Activated T-helper 17 cell treated with anti-CD3 and anti-CD28 coated beads, Interleukin-2, amount 50 U/mL, for 72 hours (primary cell): ENCODE measurements at regions not wholly inside any gene's neighbourhood (a gene's known extent, or its start where the extent isn't known, plus 50 kb on each side); places are given as distances from the start of the nearest gene placed in this dataset.
"Not testable (repeated sequence)": the region's sequence is repeated elsewhere in the genome, so short reads cannot be mapped to it uniquely, and the experiment has no call there.

Experiments used
- ATAC-seq: fragments of 150-1000 bp; cut with Tn5 transposase; replicated peaks from 2 replicates; pipeline ENCODE4 v1.10.0; 2021; ENCODE audit warnings: mild to moderate bottlenecking, moderate library complexity
- H3K27ac Mint-ChIP-seq: one replicate; pipeline ENCODE4 v1.8.0; 2022; ENCODE audit warnings: mixed read lengths
- H3K27me3 Mint-ChIP-seq: one replicate; pipeline ENCODE4 v1.8.0; 2022; ENCODE audit warnings: mixed read lengths
- H3K36me3 Mint-ChIP-seq: one replicate; pipeline ENCODE4 v1.8.0; 2022; ENCODE audit warnings: low read depth, mild to moderate bottlenecking, mixed read lengths
- H3K4me1 Mint-ChIP-seq: one replicate; pipeline ENCODE4 v1.8.0; 2022; ENCODE audit warnings: mixed read lengths
- H3K4me3 Mint-ChIP-seq: one replicate; pipeline ENCODE4 v1.8.0; 2022; ENCODE audit warnings: mild to moderate bottlenecking, mixed read lengths
- H3K9me3 Mint-ChIP-seq: one replicate; pipeline ENCODE4 v1.8.0; 2022; ENCODE audit warnings: mixed read lengths

DNA sequence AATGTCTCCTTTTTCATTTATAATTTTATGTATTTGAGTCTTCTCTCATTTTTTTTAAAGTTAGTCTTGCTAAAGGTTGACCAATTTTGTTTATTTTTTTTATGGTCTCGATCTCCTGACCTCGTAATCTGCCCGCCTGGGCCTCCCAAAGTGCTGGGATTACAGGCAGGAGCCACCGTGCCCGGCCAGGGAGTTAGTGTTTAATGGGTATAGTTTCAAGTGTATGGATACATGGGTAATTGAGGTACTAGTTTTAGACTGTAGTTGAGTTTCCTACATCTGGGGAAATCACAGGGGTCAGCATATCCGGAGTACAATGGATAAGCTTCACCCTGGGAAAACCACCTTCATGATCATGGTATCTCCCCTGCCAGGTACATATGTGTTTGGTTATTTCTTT lies 267.3 kb upstream of the KCND2 start:
- H3K27me3 Mint-ChIP-seq: no peaks in the 10 kb centered on the region
- H3K4me3 Mint-ChIP-seq: no peak overlapping the region
- no peaks in the 10 kb centered on the region for H3K36me3 Mint-ChIP-seq
- no peak overlapping the region for H3K27ac Mint-ChIP-seq
- no peaks in the 10 kb centered on the region for H3K4me1 Mint-ChIP-seq
- peaks cover 20% of the 10 kb centered on the region for H3K9me3 Mint-ChIP-seq
- ATAC-seq: no peak

- H3K4me1 Mint-ChIP-seq, H3K27me3 Mint-ChIP-seq, ATAC-seq, H3K36me3 Mint-ChIP-seq, H3K27ac Mint-ChIP-seq, H3K4me3 Mint-ChIP-seq: not testable (repeated sequence)
- peaks cover 15% of the 10 kb centered on the region for H3K9me3 Mint-ChIP-seq
Observed at GRCh38 chr7:120014301-120014700, 258.7 kb upstream of the KCND2 start.

GRCh38 chr7:120014925-120015465 lies 258.0 kb upstream of the KCND2 start:
- no peaks in the 10 kb centered on the region for H3K27me3 Mint-ChIP-seq
- H3K36me3 Mint-ChIP-seq: no peaks in the 10 kb centered on the region
- no peak for ATAC-seq
- no peak overlapping the region for H3K4me3 Mint-ChIP-seq
- no peaks in the 10 kb centered on the region for H3K4me1 Mint-ChIP-seq
- peaks cover 11% of the 10 kb centered on the region for H3K9me3 Mint-ChIP-seq
- no peak overlapping the region for H3K27ac Mint-ChIP-seq

GRCh38 chr7:120021085-120021484 lies 251.9 kb upstream of the KCND2 start:
- H3K27ac Mint-ChIP-seq: no peak overlapping the region
- no peaks in the 10 kb centered on the region for H3K9me3 Mint-ChIP-seq
- no peaks in the 10 kb centered on the region for H3K4me1 Mint-ChIP-seq
- ATAC-seq: no peak
- H3K36me3 Mint-ChIP-seq: no peaks in the 10 kb centered on the region
- H3K4me3 Mint-ChIP-seq: no peak overlapping the region
- H3K27me3 Mint-ChIP-seq: no peaks in the 10 kb centered on the region

DNA sequence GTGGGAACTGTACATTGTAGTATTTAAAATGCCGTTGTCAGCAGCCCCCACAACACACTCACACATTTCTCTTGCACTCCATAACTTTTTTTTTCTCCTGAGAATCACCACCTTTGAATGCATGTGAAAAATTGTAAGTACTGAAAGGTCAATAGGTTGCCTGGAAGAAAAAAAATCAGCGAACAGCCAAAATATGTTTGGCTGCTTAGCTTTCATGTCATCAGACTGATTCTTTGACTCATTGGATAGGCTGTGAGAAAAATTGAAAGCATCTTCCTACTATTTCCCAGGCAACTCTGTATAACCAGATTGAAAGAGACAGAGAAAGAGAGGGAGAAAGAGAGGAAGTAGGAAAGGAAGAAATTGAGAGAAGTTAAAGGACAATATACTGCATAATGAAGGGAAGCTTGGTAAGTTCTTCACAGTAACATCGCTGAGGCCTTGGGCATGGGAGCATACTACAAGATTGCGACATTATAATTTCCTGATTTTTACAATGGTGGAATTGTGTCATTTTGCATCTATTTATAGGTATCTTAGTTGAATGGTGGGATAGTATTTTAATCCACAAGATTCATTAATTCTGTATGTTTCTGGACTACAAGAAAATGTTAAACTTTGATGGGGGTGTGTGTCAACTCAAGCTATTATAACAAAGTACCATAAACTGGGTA lies 249.3 kb upstream of the KCND2 start:
- Mint-ChIP-seq H3K4me3 (no peak overlapping the region), H3K36me3 (no peaks in the 10 kb centered on the region), H3K9me3 (no peaks in the 10 kb centered on the region), H3K4me1 (no peaks in the 10 kb centered on the region), H3K27ac (no peak overlapping the region), H3K27me3 (no peaks in the 10 kb centered on the region)
- no peak for ATAC-seq

GRCh38 chr7:120028636-120029035 lies 244.3 kb upstream of the KCND2 start:
- Mint-ChIP-seq H3K4me1 (no peaks in the 10 kb centered on the region), H3K9me3 (no peaks in the 10 kb centered on the region), H3K4me3 (no peak overlapping the region), H3K27ac (no peak overlapping the region), H3K27me3 (no peaks in the 10 kb centered on the region), H3K36me3 (no peaks in the 10 kb centered on the region)
- no peak for ATAC-seq

DNA sequence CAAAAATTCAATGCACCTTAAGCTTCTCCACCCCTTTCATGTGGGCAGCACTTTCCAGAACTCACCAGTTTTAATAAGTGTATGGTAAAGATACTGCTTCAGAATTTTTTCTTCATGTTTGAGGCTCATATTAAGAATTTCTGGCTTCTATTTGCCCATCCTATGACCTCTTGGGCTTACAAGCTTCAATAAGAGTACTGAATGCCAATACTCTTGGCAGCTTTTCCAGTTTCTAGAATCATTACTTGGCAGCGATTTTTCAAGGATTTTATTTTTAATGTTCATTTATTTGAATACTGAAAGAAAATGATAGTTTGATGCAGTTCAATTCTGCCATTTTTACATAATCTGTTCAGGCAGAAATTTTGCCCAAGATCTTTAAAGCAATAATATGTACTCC lies 242.1 kb upstream of the KCND2 start:
- Mint-ChIP-seq H3K9me3 (peaks cover 4% of the 10 kb centered on the region), H3K27ac (no peak overlapping the region), H3K36me3 (no peaks in the 10 kb centered on the region), H3K4me3 (no peak overlapping the region), H3K4me1 (no peaks in the 10 kb centered on the region), H3K27me3 (no peaks in the 10 kb centered on the region)
- no peak for ATAC-seq

GRCh38 chr7:120033114-120033513 lies 239.9 kb upstream of the KCND2 start:
- Mint-ChIP-seq H3K27me3 (no peaks in the 10 kb centered on the region), H3K4me3 (no peak overlapping the region), H3K4me1 (no peaks in the 10 kb centered on the region), H3K27ac (no peak overlapping the region), H3K36me3 (no peaks in the 10 kb centered on the region), H3K9me3 (peaks cover 16% of the 10 kb centered on the region)
- ATAC-seq: no peak

DNA sequence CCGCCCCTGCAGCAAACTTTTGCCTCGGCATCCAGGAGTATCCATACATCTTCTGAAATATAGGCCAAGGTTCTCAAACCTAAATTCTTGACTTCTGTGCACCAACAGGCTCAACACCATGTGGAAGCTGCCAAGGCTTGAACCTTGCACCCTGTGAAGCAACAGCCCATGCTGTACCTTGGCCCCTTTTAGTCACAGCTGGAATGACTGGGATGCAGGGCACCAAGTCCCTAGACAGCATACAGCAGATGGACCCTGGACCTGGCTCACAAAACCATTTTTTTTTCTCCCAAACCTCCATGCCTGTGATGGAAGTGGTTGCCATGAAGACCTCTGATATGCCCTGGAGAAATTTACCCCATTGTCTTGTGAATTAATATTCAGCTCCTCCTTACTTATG lies 233.8 kb upstream of the KCND2 start:
- Mint-ChIP-seq H3K9me3 (peaks cover 31% of the 10 kb centered on the region), H3K27me3 (no peaks in the 10 kb centered on the region), H3K4me3 (no peak overlapping the region), H3K4me1 (no peaks in the 10 kb centered on the region), H3K27ac (no peak overlapping the region), H3K36me3 (no peaks in the 10 kb centered on the region)
- no peak for ATAC-seq

- no peak for ATAC-seq
- Mint-ChIP-seq H3K4me1 (no peaks in the 10 kb centered on the region), H3K36me3 (no peaks in the 10 kb centered on the region), H3K9me3 (peaks cover 25% of the 10 kb centered on the region), H3K27ac (no peak overlapping the region), H3K4me3 (no peak overlapping the region), H3K27me3 (no peaks in the 10 kb centered on the region)
Observed at GRCh38 chr7:120041798-120042197, 231.2 kb upstream of the KCND2 start.

DNA sequence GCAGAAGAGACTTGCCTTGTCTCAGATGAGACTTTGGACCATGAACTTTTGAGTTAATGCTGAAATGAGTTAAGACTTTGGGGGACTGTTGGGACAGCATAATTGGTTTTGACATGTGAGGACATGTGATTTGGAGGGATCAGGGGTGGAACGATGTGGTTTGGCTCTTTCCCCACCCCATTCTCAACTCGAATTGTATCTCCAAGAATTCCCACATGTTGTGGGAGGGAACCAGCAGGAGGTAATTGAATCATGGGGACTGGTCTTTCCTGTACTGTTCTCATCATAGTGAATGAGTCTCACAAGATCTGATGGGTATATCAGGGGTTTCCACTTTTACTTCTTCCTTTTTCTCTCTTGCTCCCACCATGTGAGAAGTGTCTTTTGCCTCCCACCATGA lies 229.7 kb upstream of the KCND2 start:
- Mint-ChIP-seq H3K27me3 (no peaks in the 10 kb centered on the region), H3K4me3 (no peak overlapping the region), H3K27ac (no peak overlapping the region), H3K9me3 (peaks cover 14% of the 10 kb centered on the region), H3K4me1 (no peaks in the 10 kb centered on the region), H3K36me3 (no peaks in the 10 kb centered on the region)
- ATAC-seq: no peak

DNA sequence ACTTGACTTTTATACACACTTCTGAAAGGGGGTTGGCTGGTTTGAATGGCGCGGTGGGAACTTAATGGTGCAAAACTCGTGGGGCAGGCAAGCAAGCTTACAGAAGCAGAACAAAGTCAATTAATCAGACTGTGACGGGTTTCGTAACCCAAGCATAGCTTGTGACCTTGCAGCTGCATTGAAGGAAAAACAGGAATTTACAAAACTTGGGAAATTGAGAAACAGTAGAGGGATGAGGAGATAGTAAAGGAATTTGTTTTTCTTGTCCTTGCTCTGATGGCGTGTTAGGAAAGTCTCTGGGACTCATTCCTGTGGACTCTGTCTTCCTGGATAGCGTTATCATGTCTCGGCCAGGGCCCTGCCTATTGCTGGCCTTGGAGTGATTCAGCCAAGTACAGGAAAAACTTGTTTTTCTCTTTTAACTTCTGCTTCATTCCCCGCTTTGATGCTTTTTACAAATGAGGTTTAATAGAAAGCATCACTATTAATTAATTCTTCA lies 220.0 kb upstream of the KCND2 start:
- Mint-ChIP-seq H3K4me3 (no peak overlapping the region), H3K27ac (no peak overlapping the region), H3K36me3 (no peaks in the 10 kb centered on the region), H3K9me3 (peaks cover 3% of the 10 kb centered on the region), H3K27me3 (no peaks in the 10 kb centered on the region), H3K4me1 (no peaks in the 10 kb centered on the region)
- ATAC-seq: no peak

- no peaks in the 10 kb centered on the region for H3K36me3 Mint-ChIP-seq
- no peak for ATAC-seq
- no peaks in the 10 kb centered on the region for H3K27me3 Mint-ChIP-seq
- no peak overlapping the region for H3K27ac Mint-ChIP-seq
- H3K4me1 Mint-ChIP-seq: no peaks in the 10 kb centered on the region
- H3K4me3 Mint-ChIP-seq: no peak overlapping the region
- peaks cover 3% of the 10 kb centered on the region for H3K9me3 Mint-ChIP-seq
Observed at GRCh38 chr7:120053390-120053961, 219.5 kb upstream of the KCND2 start.

GRCh38 chr7:120054376-120055100 lies 218.4 kb upstream of the KCND2 start:
- no peaks in the 10 kb centered on the region for H3K4me1 Mint-ChIP-seq
- H3K36me3 Mint-ChIP-seq: no peaks in the 10 kb centered on the region
- no peak overlapping the region for H3K27ac Mint-ChIP-seq
- ATAC-seq: no peak
- H3K9me3 Mint-ChIP-seq: peaks cover 8% of the 10 kb centered on the region
- no peaks in the 10 kb centered on the region for H3K27me3 Mint-ChIP-seq
- no peak overlapping the region for H3K4me3 Mint-ChIP-seq

- no peak overlapping the region for H3K4me3 Mint-ChIP-seq
- H3K4me1 Mint-ChIP-seq: no peaks in the 10 kb centered on the region
- H3K9me3 Mint-ChIP-seq: peaks cover 12% of the 10 kb centered on the region
- H3K27me3 Mint-ChIP-seq: no peaks in the 10 kb centered on the region
- ATAC-seq: no peak
- no peak overlapping the region for H3K27ac Mint-ChIP-seq
- H3K36me3 Mint-ChIP-seq: no peaks in the 10 kb centered on the region
Observed at GRCh38 chr7:120055300-120055699, 217.7 kb upstream of the KCND2 start.
